Astrocyte (in vitro differentiated cells and primary cell): ENCODE measurements at regions not wholly inside any gene's neighbourhood (a gene's known extent, or its start where the extent isn't known, plus 50 kb on each side); places are given as distances from the start of the nearest gene placed in this dataset.

Experiments
- EZH2 ChIP-seq: IDR thresholded peaks from 2 replicates; pipeline ENCODE4 v1.6.1; 2012; ENCODE audit warnings: mild to moderate bottlenecking, low read length, inconsistent platforms; ENCODE audit not compliant: insufficient read depth
- TF ChIP-seq, protein P1 (sequence below): IDR thresholded peaks from 2 replicates; pipeline ENCODE4 v1.5.1; 2011; ENCODE audit warnings: low read depth, mild to moderate bottlenecking, inconsistent platforms, low read length, moderate library complexity; ENCODE audit not compliant: insufficient read depth

DNA sequence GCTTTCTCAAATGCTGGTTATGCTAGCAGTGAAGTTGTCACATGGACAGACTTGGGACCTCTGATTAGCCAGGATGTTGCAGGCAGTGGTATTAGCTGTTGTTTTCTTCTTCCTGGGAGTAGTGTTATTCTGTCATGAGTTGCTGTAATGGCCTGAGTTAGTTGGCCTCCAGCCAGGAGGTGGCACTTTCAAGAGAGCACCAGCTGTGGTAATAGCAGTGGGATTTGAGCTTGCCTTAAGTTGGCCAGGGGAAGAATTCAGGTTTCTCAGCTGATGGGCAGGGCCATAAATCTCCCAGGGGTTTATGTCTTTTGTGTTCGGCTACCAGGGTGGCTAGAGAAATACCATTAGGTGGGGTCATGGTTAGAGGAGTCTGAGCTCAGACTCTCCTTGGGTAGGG, 132.6 kb downstream of the GLUD2 start:
- TF ChIP-seq, protein P1, sequence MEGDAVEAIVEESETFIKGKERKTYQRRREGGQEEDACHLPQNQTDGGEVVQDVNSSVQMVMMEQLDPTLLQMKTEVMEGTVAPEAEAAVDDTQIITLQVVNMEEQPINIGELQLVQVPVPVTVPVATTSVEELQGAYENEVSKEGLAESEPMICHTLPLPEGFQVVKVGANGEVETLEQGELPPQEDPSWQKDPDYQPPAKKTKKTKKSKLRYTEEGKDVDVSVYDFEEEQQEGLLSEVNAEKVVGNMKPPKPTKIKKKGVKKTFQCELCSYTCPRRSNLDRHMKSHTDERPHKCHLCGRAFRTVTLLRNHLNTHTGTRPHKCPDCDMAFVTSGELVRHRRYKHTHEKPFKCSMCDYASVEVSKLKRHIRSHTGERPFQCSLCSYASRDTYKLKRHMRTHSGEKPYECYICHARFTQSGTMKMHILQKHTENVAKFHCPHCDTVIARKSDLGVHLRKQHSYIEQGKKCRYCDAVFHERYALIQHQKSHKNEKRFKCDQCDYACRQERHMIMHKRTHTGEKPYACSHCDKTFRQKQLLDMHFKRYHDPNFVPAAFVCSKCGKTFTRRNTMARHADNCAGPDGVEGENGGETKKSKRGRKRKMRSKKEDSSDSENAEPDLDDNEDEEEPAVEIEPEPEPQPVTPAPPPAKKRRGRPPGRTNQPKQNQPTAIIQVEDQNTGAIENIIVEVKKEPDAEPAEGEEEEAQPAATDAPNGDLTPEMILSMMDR, result no peak
- no peak for TF ChIP-seq EZH2
